ENCODE measurements at regions not wholly inside any gene's neighbourhood (a gene's known extent, or its start where the extent isn't known, plus 50 kb on each side); places are given as distances from the start of the nearest gene placed in this dataset.

DNA sequence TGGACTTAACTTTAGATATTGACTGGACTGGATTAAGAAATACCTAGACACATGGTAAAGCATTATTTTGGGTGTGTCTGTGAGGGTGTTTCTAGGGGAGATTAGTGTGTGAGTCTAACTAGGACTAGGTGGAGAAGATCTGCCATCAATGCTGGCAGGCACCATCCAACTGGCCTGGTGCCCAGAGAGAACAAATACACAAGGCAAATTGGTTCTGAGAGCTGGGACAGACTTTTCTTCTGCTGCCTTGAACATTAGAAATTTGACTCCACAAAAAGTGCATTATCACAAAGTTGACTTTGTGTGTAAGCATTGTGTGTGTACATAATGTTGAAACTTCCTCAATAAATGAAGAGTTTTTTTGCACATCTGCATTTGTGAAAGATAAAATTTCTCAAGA lies 522.1 kb downstream of the SUCLA2 start:
- Histone ChIP-seq H3K18ac (ENCODE audit: low read length) (no peak overlapping the region), H3K27me3 (ENCODE audit: control insufficient read depth in 3 of 3, insufficient read depth in 3 of 3, low read depth in 1 of 3, low read length in 3 of 3) (no peaks in the 10 kb centered on the region), H3K4me3 (ENCODE audit: low read length in 2 of 2) (no peak overlapping the region), H3K27ac (replicated peaks; ENCODE audit: low read length) (no peak overlapping the region), H3K23ac (ENCODE audit: low read depth, low read length, poor library complexity) (no peak overlapping the region), H2AFZ (ENCODE audit: low read length) (no peak overlapping the region), H4K8ac (ENCODE audit: low read depth, low read length) (no peak overlapping the region), H4K91ac (ENCODE audit: low read depth, low read length, poor library complexity) (no peak overlapping the region), H2AK5ac (ENCODE audit: low read depth, low read length) (no peak overlapping the region), H3K79me1 (ENCODE audit: low read depth, low read length) (no peaks in the 10 kb centered on the region), H3K4ac (ENCODE audit: low read length) (no peak overlapping the region), H3K4me2 (ENCODE audit: insufficient read depth, low read length, poor library complexity, severe bottlenecking) (no peak overlapping the region), H2BK120ac (ENCODE audit: low read depth, low read length) (no peak overlapping the region), H3K4me1 (ENCODE audit: control insufficient read depth in 2 of 2, insufficient read depth in 1 of 2, low read depth in 1 of 2, low read length in 2 of 2) (no peaks in the 10 kb centered on the region), H3K9ac (ENCODE audit: low read depth, low read length, poor library complexity) (no peak overlapping the region), H3K9me3 (replicated peaks in 1 of 2; ENCODE audit: control insufficient read depth in 2 of 2, insufficient read depth in 1 of 2, low read depth in 1 of 2, low read length in 2 of 2) (no peaks in the 10 kb centered on the region), H3K36me3 (replicated peaks in 1 of 2; ENCODE audit: control insufficient read depth in 2 of 2, insufficient read depth in 2 of 2, low read length in 2 of 2) (no peaks in the 10 kb centered on the region), H2BK12ac (ENCODE audit: low read length) (no peak overlapping the region), H2BK5ac (ENCODE audit: low read length) (no peak overlapping the region), H2BK15ac (ENCODE audit: low read length) (no peak overlapping the region), H3K14ac (ENCODE audit: low read length) (no peak overlapping the region)
- DNase-seq (ENCODE audit: low spot score) = no peak

DNA sequence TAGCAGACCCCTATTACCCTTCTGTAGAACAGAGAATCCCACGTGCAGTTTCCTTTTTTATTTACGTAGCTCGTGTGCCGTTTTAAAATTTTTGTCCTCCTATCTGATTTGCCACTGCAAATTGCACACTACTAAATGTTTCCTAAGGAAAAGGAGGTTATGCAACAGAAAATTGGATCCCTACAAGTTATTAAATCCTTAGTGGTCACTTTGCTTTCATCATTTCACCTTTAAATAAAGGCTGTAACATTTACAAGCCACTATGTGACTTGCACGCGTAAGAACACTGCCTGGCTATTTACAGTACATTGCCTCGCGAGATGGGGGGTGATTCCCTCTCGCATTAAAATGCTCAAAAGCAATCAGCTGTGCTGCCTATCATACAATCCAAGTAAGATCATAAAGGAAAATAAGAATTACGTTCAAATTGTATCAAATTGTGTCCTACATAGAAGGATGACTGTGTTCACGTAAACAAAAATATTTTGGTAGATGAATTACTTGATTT lies 525.6 kb downstream of the SUCLA2 start:
- Histone ChIP-seq H3K4ac (ENCODE audit: low read length) (no peak overlapping the region), H3K27ac (replicated peaks; ENCODE audit: low read length) (no peak overlapping the region), H4K91ac (ENCODE audit: low read depth, low read length, poor library complexity) (no peak overlapping the region), H3K14ac (ENCODE audit: low read length) (no peak overlapping the region), H2AK5ac (ENCODE audit: low read depth, low read length) (no peak overlapping the region), H4K8ac (ENCODE audit: low read depth, low read length) (no peak overlapping the region), H3K4me2 (ENCODE audit: insufficient read depth, low read length, poor library complexity, severe bottlenecking) (no peak overlapping the region), H2BK5ac (ENCODE audit: low read length) (no peak overlapping the region), H3K27me3 (ENCODE audit: control insufficient read depth in 3 of 3, insufficient read depth in 3 of 3, low read depth in 1 of 3, low read length in 3 of 3) (no peaks in the 10 kb centered on the region), H2BK15ac (ENCODE audit: low read length) (no peak overlapping the region), H3K4me3 (ENCODE audit: low read length in 2 of 2) (no peak overlapping the region), H3K9me3 (replicated peaks in 1 of 2; ENCODE audit: control insufficient read depth in 2 of 2, insufficient read depth in 1 of 2, low read depth in 1 of 2, low read length in 2 of 2) (no peaks in the 10 kb centered on the region), H3K18ac (ENCODE audit: low read length) (no peak overlapping the region), H3K36me3 (replicated peaks in 1 of 2; ENCODE audit: control insufficient read depth in 2 of 2, insufficient read depth in 2 of 2, low read length in 2 of 2) (no peaks in the 10 kb centered on the region), H3K79me1 (ENCODE audit: low read depth, low read length) (no peaks in the 10 kb centered on the region), H2AFZ (ENCODE audit: low read length) (no peak overlapping the region), H3K4me1 (ENCODE audit: control insufficient read depth in 2 of 2, insufficient read depth in 1 of 2, low read depth in 1 of 2, low read length in 2 of 2) (no peaks in the 10 kb centered on the region), H2BK12ac (ENCODE audit: low read length) (no peak overlapping the region), H3K23ac (ENCODE audit: low read depth, low read length, poor library complexity) (no peak overlapping the region), H3K9ac (ENCODE audit: low read depth, low read length, poor library complexity) (no peak overlapping the region), H2BK120ac (ENCODE audit: low read depth, low read length) (no peak overlapping the region)
- WGBS, 2 donors (ENCODE audit: extremely low coverage in 2 of 2, insufficient read length in 2 of 2, insufficient replicate concordance in 1 of 2) = no CpG with 5 or more reads among the region's 11 CpGs
- DNase-seq (ENCODE audit: low spot score) = no peak

GRCh38 chr13:47474839-47475238 lies 526.2 kb downstream of the SUCLA2 start:
- Histone ChIP-seq H3K27ac (replicated peaks; ENCODE audit: low read length) (no peak overlapping the region), H2BK120ac (ENCODE audit: low read depth, low read length) (no peak overlapping the region), H3K4me1 (ENCODE audit: control insufficient read depth in 2 of 2, insufficient read depth in 1 of 2, low read depth in 1 of 2, low read length in 2 of 2) (no peaks in the 10 kb centered on the region), H3K4ac (ENCODE audit: low read length) (no peak overlapping the region), H2BK12ac (ENCODE audit: low read length) (no peak overlapping the region), H3K9ac (ENCODE audit: low read depth, low read length, poor library complexity) (no peak overlapping the region), H3K4me3 (ENCODE audit: low read length in 2 of 2) (no peak overlapping the region), H3K23ac (ENCODE audit: low read depth, low read length, poor library complexity) (no peak overlapping the region), H3K4me2 (ENCODE audit: insufficient read depth, low read length, poor library complexity, severe bottlenecking) (no peak overlapping the region), H4K91ac (ENCODE audit: low read depth, low read length, poor library complexity) (no peak overlapping the region), H3K18ac (ENCODE audit: low read length) (no peak overlapping the region), H4K8ac (ENCODE audit: low read depth, low read length) (no peak overlapping the region), H2AK5ac (ENCODE audit: low read depth, low read length) (no peak overlapping the region), H2BK5ac (ENCODE audit: low read length) (no peak overlapping the region), H3K79me1 (ENCODE audit: low read depth, low read length) (no peaks in the 10 kb centered on the region), H3K14ac (ENCODE audit: low read length) (no peak overlapping the region), H3K27me3 (ENCODE audit: control insufficient read depth in 3 of 3, insufficient read depth in 3 of 3, low read depth in 1 of 3, low read length in 3 of 3) (no peaks in the 10 kb centered on the region), H2AFZ (ENCODE audit: low read length) (no peak overlapping the region), H2BK15ac (ENCODE audit: low read length) (no peak overlapping the region), H3K9me3 (replicated peaks in 1 of 2; ENCODE audit: control insufficient read depth in 2 of 2, insufficient read depth in 1 of 2, low read depth in 1 of 2, low read length in 2 of 2) (no peaks in the 10 kb centered on the region), H3K36me3 (replicated peaks in 1 of 2; ENCODE audit: control insufficient read depth in 2 of 2, insufficient read depth in 2 of 2, low read length in 2 of 2) (no peaks in the 10 kb centered on the region)
- WGBS, 2 donors (ENCODE audit: extremely low coverage in 2 of 2, insufficient read length in 2 of 2, insufficient replicate concordance in 1 of 2) = no CpG with 5 or more reads among the region's 8 CpGs
- no peak for DNase-seq (ENCODE audit: low spot score)

- no peak overlapping the region for H2BK15ac ChIP-seq (ENCODE audit: low read length)
- H3K14ac ChIP-seq (ENCODE audit: low read length) = no peak overlapping the region
- H3K27me3 ChIP-seq (ENCODE audit: control insufficient read depth in 3 of 3, insufficient read depth in 3 of 3, low read depth in 1 of 3, low read length in 3 of 3) = no peaks in the 10 kb centered on the region
- H3K36me3 ChIP-seq (replicated peaks in 1 of 2; ENCODE audit: control insufficient read depth in 2 of 2, insufficient read depth in 2 of 2, low read length in 2 of 2) = no peaks in the 10 kb centered on the region
- no peak overlapping the region for H3K9ac ChIP-seq (ENCODE audit: low read depth, low read length, poor library complexity)
- H3K27ac ChIP-seq (replicated peaks; ENCODE audit: low read length) = no peak overlapping the region
- H2AFZ ChIP-seq (ENCODE audit: low read length) = no peak overlapping the region
- no peak overlapping the region for H4K8ac ChIP-seq (ENCODE audit: low read depth, low read length)
- no peak overlapping the region for H3K18ac ChIP-seq (ENCODE audit: low read length)
- H3K4me3 ChIP-seq (ENCODE audit: low read length in 2 of 2) = no peak overlapping the region
- no peak for DNase-seq (ENCODE audit: low spot score)
- no peak overlapping the region for H3K23ac ChIP-seq (ENCODE audit: low read depth, low read length, poor library complexity)
- H4K91ac ChIP-seq (ENCODE audit: low read depth, low read length, poor library complexity) = no peak overlapping the region
- no CpG with 5 or more reads among the region's 2 CpGs for WGBS, 2 donors (ENCODE audit: extremely low coverage in 2 of 2, insufficient read length in 2 of 2, insufficient replicate concordance in 1 of 2)
- no peak overlapping the region for H2BK120ac ChIP-seq (ENCODE audit: low read depth, low read length)
- H2BK12ac ChIP-seq (ENCODE audit: low read length) = no peak overlapping the region
- H3K4ac ChIP-seq (ENCODE audit: low read length) = no peak overlapping the region
- H2AK5ac ChIP-seq (ENCODE audit: low read depth, low read length) = no peak overlapping the region
- no peak overlapping the region for H3K4me2 ChIP-seq (ENCODE audit: insufficient read depth, low read length, poor library complexity, severe bottlenecking)
- no peaks in the 10 kb centered on the region for H3K79me1 ChIP-seq (ENCODE audit: low read depth, low read length)
- H2BK5ac ChIP-seq (ENCODE audit: low read length) = no peak overlapping the region
- no peaks in the 10 kb centered on the region for H3K4me1 ChIP-seq (ENCODE audit: control insufficient read depth in 2 of 2, insufficient read depth in 1 of 2, low read depth in 1 of 2, low read length in 2 of 2)
- no peaks in the 10 kb centered on the region for H3K9me3 ChIP-seq (replicated peaks in 1 of 2; ENCODE audit: control insufficient read depth in 2 of 2, insufficient read depth in 1 of 2, low read depth in 1 of 2, low read length in 2 of 2)
Observed at GRCh38 chr13:47474326-47474725, 526.7 kb downstream of the SUCLA2 start.
